ENCODE measurements at regions not wholly inside any gene's neighbourhood (a gene's known extent, or its start where the extent isn't known, plus 50 kb on each side); places are given as distances from the start of the nearest gene placed in this dataset.

DNA sequence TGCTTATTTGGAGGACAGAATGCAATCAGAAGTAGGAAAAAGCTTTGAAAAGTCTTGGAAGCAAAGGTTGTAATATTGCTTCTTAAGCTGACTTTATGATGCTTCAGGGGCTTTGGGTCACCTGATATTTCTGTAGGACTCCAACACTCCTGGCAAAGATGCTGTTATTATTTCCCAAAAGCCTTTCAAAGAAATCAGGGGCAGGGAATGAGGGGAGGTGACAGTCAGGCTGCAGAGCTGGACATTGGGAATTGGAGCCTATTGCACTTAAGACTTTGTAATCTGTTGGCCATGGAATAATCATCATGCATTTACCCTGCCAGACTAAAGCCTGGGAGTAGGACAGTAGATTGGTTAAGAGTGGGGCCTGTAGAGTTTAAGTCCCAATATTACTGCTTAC is 168.3 kb upstream of the IL12B start:
- TF ChIP-seq, protein P1, sequence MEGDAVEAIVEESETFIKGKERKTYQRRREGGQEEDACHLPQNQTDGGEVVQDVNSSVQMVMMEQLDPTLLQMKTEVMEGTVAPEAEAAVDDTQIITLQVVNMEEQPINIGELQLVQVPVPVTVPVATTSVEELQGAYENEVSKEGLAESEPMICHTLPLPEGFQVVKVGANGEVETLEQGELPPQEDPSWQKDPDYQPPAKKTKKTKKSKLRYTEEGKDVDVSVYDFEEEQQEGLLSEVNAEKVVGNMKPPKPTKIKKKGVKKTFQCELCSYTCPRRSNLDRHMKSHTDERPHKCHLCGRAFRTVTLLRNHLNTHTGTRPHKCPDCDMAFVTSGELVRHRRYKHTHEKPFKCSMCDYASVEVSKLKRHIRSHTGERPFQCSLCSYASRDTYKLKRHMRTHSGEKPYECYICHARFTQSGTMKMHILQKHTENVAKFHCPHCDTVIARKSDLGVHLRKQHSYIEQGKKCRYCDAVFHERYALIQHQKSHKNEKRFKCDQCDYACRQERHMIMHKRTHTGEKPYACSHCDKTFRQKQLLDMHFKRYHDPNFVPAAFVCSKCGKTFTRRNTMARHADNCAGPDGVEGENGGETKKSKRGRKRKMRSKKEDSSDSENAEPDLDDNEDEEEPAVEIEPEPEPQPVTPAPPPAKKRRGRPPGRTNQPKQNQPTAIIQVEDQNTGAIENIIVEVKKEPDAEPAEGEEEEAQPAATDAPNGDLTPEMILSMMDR (IDR thresholded peaks at IDR 0.05; ENCODE audit: low read length): no peak
- TF ChIP-seq EZH2phosphoT487 (IDR thresholded peaks at IDR 0.05; ENCODE audit: low read length) (no peak), EZH2 (optimal IDR thresholded peaks at IDR 0.05; ENCODE audit: low read depth, low read length) (no peak)
